ENCODE measurements at regions not wholly inside any gene's neighbourhood (a gene's known extent, or its start where the extent isn't known, plus 50 kb on each side); places are given as distances from the start of the nearest gene placed in this dataset.
"Not testable (repeated sequence)": the region's sequence is repeated elsewhere in the genome, so short reads cannot be mapped to it uniquely, and the experiment has no call there.

DNA sequence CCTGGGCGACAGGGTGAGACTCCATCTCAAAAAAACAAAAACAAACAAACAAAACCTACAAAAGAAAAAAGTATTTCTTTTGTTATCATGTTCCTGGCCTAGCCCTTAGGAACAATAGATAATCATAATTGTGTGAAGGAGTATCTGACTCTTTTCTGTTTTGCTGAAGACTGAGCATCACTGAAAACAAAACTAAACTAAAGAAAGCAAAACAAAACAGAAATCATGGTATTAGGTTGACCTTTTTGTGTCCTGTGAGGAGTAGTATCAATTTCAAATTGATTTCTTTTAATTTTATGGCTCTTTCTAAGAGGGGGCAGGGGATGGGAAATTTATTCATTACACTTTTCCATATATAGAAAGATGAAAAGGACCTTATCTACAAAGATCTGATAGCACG lies 246.0 kb downstream of the YTHDC2 start:
- no peak overlapping the region for H2AFZ ChIP-seq (ENCODE audit: low read length, unreplicated experiment)
- H3K27me3 ChIP-seq (ENCODE audit: insufficient read depth, low read length): no peaks in the 10 kb centered on the region
- H3K4me1 ChIP-seq (ENCODE audit: control insufficient read depth, insufficient read depth, low read length, unreplicated experiment): no peaks in the 10 kb centered on the region
- no peak overlapping the region for H3K4me3 ChIP-seq (ENCODE audit: low read depth, low read length)
- H3K79me2 ChIP-seq (ENCODE audit: control insufficient read depth, insufficient read depth, low read length, unreplicated experiment): no peaks in the 10 kb centered on the region
- no peak overlapping the region for H3K27ac ChIP-seq (ENCODE audit: low read depth, low read length)
- H3K36me3 ChIP-seq (ENCODE audit: insufficient read depth, low read length): no peaks in the 10 kb centered on the region

DNA sequence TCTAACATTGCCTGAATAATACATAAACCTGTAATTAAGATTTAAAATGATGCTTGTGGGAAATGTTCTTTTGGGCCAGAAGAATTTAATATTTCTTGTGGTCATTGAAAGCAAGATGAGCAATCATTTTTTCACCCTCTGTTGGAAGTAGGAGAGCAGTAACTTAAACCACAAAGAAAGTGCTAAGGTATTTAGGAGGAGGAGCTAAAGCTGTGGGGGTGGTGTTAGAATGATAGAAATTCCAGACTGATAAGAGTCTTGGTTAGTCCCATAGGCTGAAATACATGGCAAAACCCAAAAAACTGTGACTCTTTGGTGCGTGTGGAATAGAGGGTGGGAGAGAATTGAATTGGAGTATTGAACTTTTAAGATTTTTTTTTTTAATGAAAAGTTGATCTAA lies 247.0 kb downstream of the YTHDC2 start:
- Histone ChIP-seq H3K36me3 (ENCODE audit: insufficient read depth, low read length) (no peaks in the 10 kb centered on the region), H3K4me1 (ENCODE audit: control insufficient read depth, insufficient read depth, low read length, unreplicated experiment) (no peaks in the 10 kb centered on the region), H2AFZ (ENCODE audit: low read length, unreplicated experiment) (no peak overlapping the region), H3K27me3 (ENCODE audit: insufficient read depth, low read length) (no peaks in the 10 kb centered on the region), H3K27ac (ENCODE audit: low read depth, low read length) (no peak overlapping the region), H3K4me3 (ENCODE audit: low read depth, low read length) (no peak overlapping the region), H3K79me2 (ENCODE audit: control insufficient read depth, insufficient read depth, low read length, unreplicated experiment) (no peaks in the 10 kb centered on the region)

DNA sequence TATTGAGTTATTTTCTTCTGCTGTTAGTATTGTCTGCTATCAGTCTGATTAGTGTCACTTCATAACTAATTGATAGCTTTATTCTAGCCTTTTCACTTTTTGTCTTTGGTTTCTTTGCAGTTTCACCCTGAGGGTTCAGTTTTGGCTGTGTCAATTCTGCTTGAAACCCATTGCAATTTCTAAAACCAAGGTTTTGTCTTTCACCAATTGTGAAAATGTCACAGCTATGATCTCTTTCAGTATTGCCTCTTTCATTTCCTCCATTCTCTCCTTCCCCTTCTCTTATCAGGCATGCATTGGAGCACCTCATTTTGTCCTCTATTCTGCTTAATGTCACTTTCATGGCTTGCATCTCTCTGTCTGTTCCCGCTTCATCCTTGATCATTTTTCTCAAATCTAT lies 248.1 kb downstream of the YTHDC2 start:
- no peak overlapping the region for H3K27ac ChIP-seq (ENCODE audit: low read depth, low read length)
- no peaks in the 10 kb centered on the region for H3K36me3 ChIP-seq (ENCODE audit: insufficient read depth, low read length)
- H2AFZ ChIP-seq (ENCODE audit: low read length, unreplicated experiment): no peak overlapping the region

DNA sequence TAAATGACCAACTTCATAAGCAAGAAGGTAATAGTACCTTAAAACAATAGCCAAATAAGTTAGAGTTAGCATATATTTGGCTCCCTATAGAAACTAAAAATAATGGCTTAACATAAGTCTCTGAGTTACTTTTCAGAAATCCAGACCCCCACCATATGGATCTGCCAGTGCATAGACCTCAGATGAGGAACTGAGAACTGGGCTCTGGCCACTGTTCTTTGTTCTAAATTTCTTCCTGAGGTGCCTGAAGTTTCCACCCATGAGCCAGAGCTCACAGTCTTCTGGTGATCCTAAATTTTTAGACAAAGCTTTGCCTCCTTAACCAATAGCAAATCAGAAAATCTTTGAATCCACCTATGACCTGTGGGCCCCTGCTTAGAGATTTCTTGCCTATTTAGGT lies 250.9 kb downstream of the YTHDC2 start:
- no peaks in the 10 kb centered on the region for H3K36me3 ChIP-seq (ENCODE audit: insufficient read depth, low read length)
- no peak overlapping the region for H2AFZ ChIP-seq (ENCODE audit: low read length, unreplicated experiment)
- H3K27me3 ChIP-seq (ENCODE audit: insufficient read depth, low read length): no peaks in the 10 kb centered on the region
- H3K4me1 ChIP-seq (ENCODE audit: control insufficient read depth, insufficient read depth, low read length, unreplicated experiment): no peaks in the 10 kb centered on the region
- no peak overlapping the region for H3K4me3 ChIP-seq (ENCODE audit: low read depth, low read length)
- H3K79me2 ChIP-seq (ENCODE audit: control insufficient read depth, insufficient read depth, low read length, unreplicated experiment): no peaks in the 10 kb centered on the region
- no peak overlapping the region for H3K27ac ChIP-seq (ENCODE audit: low read depth, low read length)

More for the DNA sequence above, 248.1 kb downstream of the YTHDC2 start:
- H3K4me3 ChIP-seq (ENCODE audit: low read depth, low read length): no peak overlapping the region
- no peaks in the 10 kb centered on the region for H3K4me1 ChIP-seq (ENCODE audit: control insufficient read depth, insufficient read depth, low read length, unreplicated experiment)
- H3K27me3 ChIP-seq (ENCODE audit: insufficient read depth, low read length): no peaks in the 10 kb centered on the region
- H3K79me2 ChIP-seq (ENCODE audit: control insufficient read depth, insufficient read depth, low read length, unreplicated experiment): no peaks in the 10 kb centered on the region

DNA sequence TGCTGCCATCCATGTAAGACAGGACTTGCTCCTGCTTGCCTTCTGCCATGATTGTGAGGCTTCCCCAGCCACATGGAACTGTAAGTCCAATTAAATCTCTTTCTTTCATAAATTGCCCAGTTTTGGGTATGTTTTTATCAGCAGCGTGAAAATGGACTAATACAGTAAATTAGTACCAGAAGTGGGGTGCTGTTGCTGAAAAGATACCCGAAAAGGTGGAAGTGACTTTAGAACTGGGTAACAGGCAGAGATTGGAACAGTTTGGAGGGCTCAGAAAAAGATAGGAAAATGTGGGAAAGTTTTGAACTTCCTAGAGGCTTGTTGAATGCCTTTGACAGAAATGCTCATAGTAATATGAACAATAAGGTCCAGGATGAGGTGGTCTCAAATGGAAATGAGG lies 253.3 kb downstream of the YTHDC2 start:
- H3K27ac ChIP-seq (ENCODE audit: low read depth, low read length): not testable (repeated sequence)

DNA sequence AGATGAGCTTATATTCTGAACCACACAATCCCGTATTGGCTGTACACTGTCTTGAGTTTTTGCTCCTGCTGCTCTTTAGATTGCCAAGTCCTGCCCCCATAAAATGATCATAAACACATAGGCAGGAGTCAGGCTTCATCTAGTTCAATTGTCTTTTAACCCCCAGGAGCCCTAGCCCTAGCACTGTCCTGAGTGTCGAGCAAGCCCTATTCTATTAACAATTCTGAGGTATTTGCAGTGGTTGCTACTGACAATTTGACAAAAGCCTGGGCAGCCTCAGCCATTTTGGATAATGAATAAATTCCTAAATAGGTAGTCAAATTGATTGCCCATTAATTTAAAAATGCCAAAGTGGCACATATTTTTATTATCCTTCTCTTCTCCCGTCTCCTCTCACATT lies 257.2 kb downstream of the YTHDC2 start:
- no peak overlapping the region for H3K27ac ChIP-seq (ENCODE audit: low read depth, low read length)
- H3K27me3 ChIP-seq (ENCODE audit: insufficient read depth, low read length): no peaks in the 10 kb centered on the region
- H2AFZ ChIP-seq (ENCODE audit: low read length, unreplicated experiment): no peak overlapping the region
- no peaks in the 10 kb centered on the region for H3K79me2 ChIP-seq (ENCODE audit: control insufficient read depth, insufficient read depth, low read length, unreplicated experiment)
- H3K4me3 ChIP-seq (ENCODE audit: low read depth, low read length): no peak overlapping the region
- H3K4me1 ChIP-seq (ENCODE audit: control insufficient read depth, insufficient read depth, low read length, unreplicated experiment): no peaks in the 10 kb centered on the region
- no peaks in the 10 kb centered on the region for H3K36me3 ChIP-seq (ENCODE audit: insufficient read depth, low read length)

More for the DNA sequence above, 253.3 kb downstream of the YTHDC2 start:
- H3K79me2 ChIP-seq (ENCODE audit: control insufficient read depth, insufficient read depth, low read length, unreplicated experiment); H3K4me3 ChIP-seq (ENCODE audit: low read depth, low read length); H2AFZ ChIP-seq (ENCODE audit: low read length, unreplicated experiment); H3K27me3 ChIP-seq (ENCODE audit: insufficient read depth, low read length); H3K4me1 ChIP-seq (ENCODE audit: control insufficient read depth, insufficient read depth, low read length, unreplicated experiment); H3K36me3 ChIP-seq (ENCODE audit: insufficient read depth, low read length): not testable (repeated sequence)

DNA sequence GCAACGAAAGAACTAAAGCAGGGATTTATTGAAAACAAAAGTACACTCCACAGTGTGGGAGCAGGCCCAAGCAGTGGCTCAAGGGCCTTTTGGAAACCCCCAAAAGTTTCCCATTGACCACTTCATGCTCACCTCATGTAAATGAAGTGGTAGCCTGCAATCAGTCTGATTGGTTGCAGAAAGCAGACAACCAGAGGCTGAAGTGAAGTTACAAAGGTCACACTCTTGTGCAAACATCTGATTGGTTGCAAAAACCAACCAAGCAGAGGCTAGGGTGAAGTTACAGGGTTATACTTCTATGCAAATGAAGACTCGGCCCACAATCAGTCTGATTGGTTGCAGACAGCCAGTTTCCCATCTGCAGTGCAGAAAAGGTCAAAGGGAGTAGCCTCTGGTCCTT lies 258.0 kb downstream of the YTHDC2 start:
- Histone ChIP-seq H3K79me2 (ENCODE audit: control insufficient read depth, insufficient read depth, low read length, unreplicated experiment) (no peaks in the 10 kb centered on the region), H3K27ac (ENCODE audit: low read depth, low read length) (no peak overlapping the region), H2AFZ (ENCODE audit: low read length, unreplicated experiment) (no peak overlapping the region), H3K36me3 (ENCODE audit: insufficient read depth, low read length) (no peaks in the 10 kb centered on the region), H3K4me1 (ENCODE audit: control insufficient read depth, insufficient read depth, low read length, unreplicated experiment) (no peaks in the 10 kb centered on the region), H3K4me3 (ENCODE audit: low read depth, low read length) (no peak overlapping the region), H3K27me3 (ENCODE audit: insufficient read depth, low read length) (no peaks in the 10 kb centered on the region)

DNA sequence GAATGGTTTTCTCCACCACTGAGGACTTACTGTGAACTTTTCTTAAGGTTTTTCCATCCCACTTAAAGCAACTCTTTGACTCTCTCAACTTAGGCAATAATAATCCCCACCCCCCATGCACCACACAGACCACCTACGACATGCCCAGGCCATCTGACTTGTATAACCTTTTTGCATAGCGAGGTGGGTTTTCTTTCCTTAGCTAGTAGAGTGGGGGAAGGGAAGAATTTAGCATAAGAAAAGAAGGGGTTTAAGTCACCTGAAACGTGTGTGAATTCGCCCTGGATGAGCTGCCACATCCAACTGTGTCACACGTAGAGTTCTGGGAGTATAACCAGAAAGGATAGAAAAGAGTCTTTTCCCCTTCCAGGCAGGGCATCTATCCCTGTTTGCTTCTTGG lies 262.7 kb downstream of the YTHDC2 start:
- Histone ChIP-seq H3K4me3 (ENCODE audit: low read depth, low read length) (no peak overlapping the region), H3K27ac (ENCODE audit: low read depth, low read length) (no peak overlapping the region), H3K36me3 (ENCODE audit: insufficient read depth, low read length) (no peaks in the 10 kb centered on the region), H3K4me1 (ENCODE audit: control insufficient read depth, insufficient read depth, low read length, unreplicated experiment) (no peaks in the 10 kb centered on the region), H3K27me3 (ENCODE audit: insufficient read depth, low read length) (no peaks in the 10 kb centered on the region), H3K79me2 (ENCODE audit: control insufficient read depth, insufficient read depth, low read length, unreplicated experiment) (no peaks in the 10 kb centered on the region), H2AFZ (ENCODE audit: low read length, unreplicated experiment) (no peak overlapping the region)

DNA sequence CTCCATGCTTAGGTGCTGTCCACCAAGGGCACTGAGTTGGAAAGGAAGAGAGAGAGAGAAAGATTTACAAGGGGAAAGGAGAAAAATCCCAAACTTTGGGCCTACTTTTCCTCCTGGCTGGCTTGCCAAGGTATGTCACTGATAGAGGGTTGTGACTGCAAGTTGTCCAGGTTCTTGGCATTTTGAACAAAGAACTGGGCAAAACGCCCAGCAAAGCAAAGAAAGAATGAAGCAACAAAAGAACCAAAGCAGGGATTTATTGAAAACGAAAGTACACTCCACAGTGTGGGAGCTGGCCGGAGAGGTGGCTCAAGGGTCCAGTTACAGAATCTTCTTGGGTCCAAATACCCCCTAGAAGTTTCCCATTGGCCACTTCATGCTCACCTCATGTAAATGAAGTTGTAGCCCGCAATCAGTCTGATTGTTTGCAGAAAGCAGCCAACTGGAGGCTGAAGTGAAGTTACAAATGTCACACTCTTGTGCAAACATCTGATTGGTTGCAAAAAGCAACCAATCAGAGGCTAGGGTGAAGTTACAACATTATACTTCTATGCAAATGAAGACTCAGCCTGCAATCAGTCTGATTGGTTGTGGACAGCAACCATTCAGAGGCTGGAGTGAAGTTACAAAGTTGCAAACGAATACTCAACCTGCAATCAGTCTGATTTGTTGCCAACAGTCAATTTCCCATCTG lies 263.5 kb downstream of the YTHDC2 start:
- Histone ChIP-seq H2AFZ (ENCODE audit: low read length, unreplicated experiment) (no peak overlapping the region), H3K36me3 (ENCODE audit: insufficient read depth, low read length) (no peaks in the 10 kb centered on the region), H3K4me3 (ENCODE audit: low read depth, low read length) (0 out of 2 replicates have a peak overlapping the region, but pooled peaks have one; percentile 19), H3K27me3 (ENCODE audit: insufficient read depth, low read length) (no peaks in the 10 kb centered on the region), H3K27ac (ENCODE audit: low read depth, low read length) (no peak overlapping the region), H3K79me2 (ENCODE audit: control insufficient read depth, insufficient read depth, low read length, unreplicated experiment) (no peaks in the 10 kb centered on the region), H3K4me1 (ENCODE audit: control insufficient read depth, insufficient read depth, low read length, unreplicated experiment) (no peaks in the 10 kb centered on the region)

DNA sequence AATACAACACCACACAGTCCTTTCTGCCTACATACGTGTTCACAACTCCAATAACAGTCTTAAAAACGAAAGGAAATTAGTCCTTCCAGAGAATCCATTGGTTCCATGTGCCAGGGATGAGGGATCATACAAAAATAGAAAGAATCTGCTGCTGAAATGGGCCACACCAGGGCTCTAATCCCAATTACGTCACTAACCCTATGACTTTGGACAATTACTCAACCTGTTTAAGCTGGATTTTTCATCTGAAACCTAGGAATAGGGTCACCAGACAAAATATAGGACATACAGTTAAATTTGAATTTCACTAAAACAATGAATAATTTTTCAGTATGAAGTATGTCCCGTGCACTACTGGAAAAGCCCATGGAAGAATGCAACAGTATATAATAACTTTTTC lies 264.7 kb downstream of the YTHDC2 start:
- Histone ChIP-seq H3K36me3 (ENCODE audit: insufficient read depth, low read length) (no peaks in the 10 kb centered on the region), H3K79me2 (ENCODE audit: control insufficient read depth, insufficient read depth, low read length, unreplicated experiment) (no peaks in the 10 kb centered on the region), H3K27ac (ENCODE audit: low read depth, low read length) (no peak overlapping the region), H2AFZ (ENCODE audit: low read length, unreplicated experiment) (no peak overlapping the region), H3K27me3 (ENCODE audit: insufficient read depth, low read length) (no peaks in the 10 kb centered on the region), H3K4me1 (ENCODE audit: control insufficient read depth, insufficient read depth, low read length, unreplicated experiment) (no peaks in the 10 kb centered on the region), H3K4me3 (ENCODE audit: low read depth, low read length) (no peak overlapping the region)

DNA sequence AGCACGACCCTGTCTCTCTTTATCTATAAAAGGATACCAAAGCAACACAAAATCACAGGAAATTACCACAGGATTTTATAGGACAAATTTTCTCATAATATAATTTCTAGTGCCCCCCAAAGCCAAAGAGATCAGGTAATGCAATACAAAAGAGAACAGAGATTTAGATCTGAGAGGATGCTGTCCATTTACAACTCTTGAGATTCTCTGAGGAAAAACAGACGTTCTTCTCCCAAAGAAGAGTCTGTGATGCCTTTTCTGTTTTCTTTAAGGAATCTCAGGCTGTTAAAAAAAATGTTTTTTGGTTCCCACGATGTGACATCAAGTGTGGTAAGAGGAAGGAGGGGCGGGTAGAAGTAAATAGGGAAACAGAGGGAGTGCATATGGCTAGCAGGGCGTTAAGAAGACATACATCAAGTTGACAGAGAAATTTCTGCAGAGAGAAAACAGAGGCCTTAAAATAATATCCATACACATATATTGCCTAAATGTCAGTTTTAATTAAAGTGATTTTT lies 274.7 kb downstream of the YTHDC2 start:
- no peaks in the 10 kb centered on the region for H3K4me1 ChIP-seq (ENCODE audit: control insufficient read depth, insufficient read depth, low read length, unreplicated experiment)
- no peak overlapping the region for H3K27ac ChIP-seq (ENCODE audit: low read depth, low read length)
- H3K36me3 ChIP-seq (ENCODE audit: insufficient read depth, low read length): no peaks in the 10 kb centered on the region
- H3K4me3 ChIP-seq (ENCODE audit: low read depth, low read length): no peak overlapping the region
- H2AFZ ChIP-seq (ENCODE audit: low read length, unreplicated experiment): no peak overlapping the region
- H3K27me3 ChIP-seq (ENCODE audit: insufficient read depth, low read length): no peaks in the 10 kb centered on the region
- no peaks in the 10 kb centered on the region for H3K79me2 ChIP-seq (ENCODE audit: control insufficient read depth, insufficient read depth, low read length, unreplicated experiment)
